Skeletal muscle tissue (tissue), 3 donors: ENCODE measurements at regions not wholly inside any gene's neighbourhood (a gene's known extent, or its start where the extent isn't known, plus 50 kb on each side); places are given as distances from the start of the nearest gene placed in this dataset.

Experiments
- H3K27ac ChIP-seq: one replicate; pipeline ENCODE4 v1.7.0; 2013; ENCODE audit warnings: mild to moderate bottlenecking, low read depth, low read length, inconsistent platforms
- H3K27me3 ChIP-seq, 3 donors: one replicate each; pipeline ENCODE4 v1.7.0; 2013; ENCODE audit warnings: low read length in 3 of 3; ENCODE audit not compliant: control insufficient read depth in 3 of 3, insufficient read depth in 3 of 3
- H3K36me3 ChIP-seq, 3 donors: one replicate each; pipeline ENCODE4 v1.7.0; 2013; ENCODE audit warnings: low read length in 3 of 3; ENCODE audit not compliant: control insufficient read depth in 3 of 3, insufficient read depth in 3 of 3
- H3K4me1 ChIP-seq, 3 donors: one replicate each; pipeline ENCODE4 v1.7.0; 2013; ENCODE audit warnings: low read length in 3 of 3, mild to moderate bottlenecking in 3 of 3; ENCODE audit not compliant: control insufficient read depth in 3 of 3, insufficient read depth in 3 of 3
- H3K4me3 ChIP-seq, 3 donors: one replicate each; pipeline ENCODE4 v1.7.0; 2013; ENCODE audit warnings: low read length in 3 of 3
- H3K9ac ChIP-seq, 3 donors: one replicate each; pipeline ENCODE4 v1.7.0; 2013; ENCODE audit warnings: low read length in 3 of 3, mild to moderate bottlenecking in 3 of 3, moderate library complexity in 2 of 3, low read depth in 1 of 3
- H3K9me3 ChIP-seq, 3 donors: one replicate each; pipeline ENCODE4 v1.7.0; 2013; ENCODE audit warnings: low read length in 3 of 3; ENCODE audit not compliant: control insufficient read depth in 3 of 3
- donor health status: Osteomylitis.

- H3K9me3 ChIP-seq = no peaks in the 10 kb centered on the region
- H3K27ac ChIP-seq = peak overlapping the region; percentile 54
- peaks cover 26 to 37% (median 32%) of the 10 kb centered on the region in 3 donors for H3K4me1 ChIP-seq
- no peaks in the 10 kb centered on the region for H3K27me3 ChIP-seq
- H3K4me3 ChIP-seq = peak overlapping the region; percentile 17 to 51 (median 31)
- peak overlapping the region in 2 of 3 donors; percentile 15 to 66 for H3K9ac ChIP-seq
- peaks cover 0 to 1% (median 0%) of the 10 kb centered on the region in 3 donors for H3K36me3 ChIP-seq
Observed at GRCh38 chr4:41418444-41418843, 119.5 kb upstream of the LIMCH1 start.

DNA sequence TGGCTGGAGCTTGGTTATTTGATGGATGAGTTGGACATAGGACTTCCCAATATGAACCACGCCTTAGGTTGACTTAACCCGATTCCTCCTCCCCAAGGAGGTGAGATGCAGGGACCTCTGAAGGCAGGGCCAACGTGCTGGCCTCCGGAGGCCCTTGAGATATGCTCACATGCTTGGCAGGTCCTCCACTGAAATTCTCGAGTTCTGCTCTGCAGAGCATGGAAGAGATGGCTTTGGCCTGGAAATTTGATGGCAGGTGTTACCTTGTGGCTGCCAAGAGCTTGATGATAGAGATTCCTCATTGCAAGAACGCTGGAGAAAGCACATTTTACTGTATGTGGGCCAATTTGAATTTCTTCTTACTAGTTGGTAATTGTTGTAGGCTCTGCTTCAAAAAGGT, 117.4 kb upstream of the LIMCH1 start:
- peaks cover 19 to 36% (median 33%) of the 10 kb centered on the region in 3 donors for H3K4me1 ChIP-seq
- no peaks in the 10 kb centered on the region for H3K27me3 ChIP-seq
- H3K27ac ChIP-seq = peak overlapping the region; percentile 5
- no peaks in the 10 kb centered on the region for H3K9me3 ChIP-seq
- H3K36me3 ChIP-seq = peaks cover 0 to 1% (median 0%) of the 10 kb centered on the region in 3 donors
- H3K9ac ChIP-seq = no peak overlapping the region
- no peak overlapping the region for H3K4me3 ChIP-seq

GRCh38 chr4:41423117-41423516, 114.8 kb upstream of the LIMCH1 start:
- Histone ChIP-seq H3K27ac (no peak overlapping the region), H3K9ac (no peak overlapping the region), H3K27me3 (no peaks in the 10 kb centered on the region), H3K4me3 (no peak overlapping the region), H3K36me3 (peaks cover 0 to 1% (median 0%) of the 10 kb centered on the region in 3 donors), H3K9me3 (no peaks in the 10 kb centered on the region), H3K4me1 (peaks cover 20 to 42% (median 39%) of the 10 kb centered on the region in 3 donors)

DNA sequence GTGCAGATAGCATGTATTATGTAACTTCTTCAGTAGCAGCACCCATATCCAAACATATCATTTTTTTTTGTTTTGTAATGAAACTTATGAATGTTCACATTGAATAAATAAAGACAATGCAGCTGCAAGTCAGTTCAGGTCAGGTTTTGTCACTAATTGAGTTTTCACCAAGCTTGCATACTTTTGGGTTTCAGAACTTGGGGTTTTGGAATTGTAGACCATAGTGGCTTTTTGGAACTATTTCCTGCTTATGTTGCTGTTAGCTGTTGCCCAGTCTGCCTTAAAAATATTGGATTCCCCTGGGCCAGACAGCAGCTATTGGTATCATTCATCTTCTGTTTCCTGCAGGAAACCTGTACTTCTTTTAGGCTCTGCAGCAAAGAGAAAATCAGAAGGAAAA, 113.4 kb upstream of the LIMCH1 start:
- peaks cover 0 to 1% (median 0%) of the 10 kb centered on the region in 3 donors for H3K36me3 ChIP-seq
- peaks cover 21 to 47% (median 39%) of the 10 kb centered on the region in 3 donors for H3K4me1 ChIP-seq
- no peaks in the 10 kb centered on the region for H3K27me3 ChIP-seq
- H3K4me3 ChIP-seq = no peak overlapping the region
- no peaks in the 10 kb centered on the region for H3K9me3 ChIP-seq
- H3K27ac ChIP-seq = no peak overlapping the region
- no peak overlapping the region for H3K9ac ChIP-seq

GRCh38 chr4:41425650-41426049, 112.3 kb upstream of the LIMCH1 start:
- Histone ChIP-seq H3K27ac (no peak overlapping the region), H3K27me3 (no peaks in the 10 kb centered on the region), H3K9me3 (no peaks in the 10 kb centered on the region), H3K36me3 (peaks cover 0 to 1% (median 0%) of the 10 kb centered on the region in 3 donors), H3K4me3 (no peak overlapping the region), H3K4me1 (peaks cover 20 to 43% (median 35%) of the 10 kb centered on the region in 3 donors), H3K9ac (no peak overlapping the region)

- Histone ChIP-seq H3K9ac (no peak overlapping the region), H3K4me1 (peaks cover 25 to 49% (median 36%) of the 10 kb centered on the region in 3 donors)
Observed at GRCh38 chr4:41426539-41426938, 111.4 kb upstream of the LIMCH1 start.

DNA sequence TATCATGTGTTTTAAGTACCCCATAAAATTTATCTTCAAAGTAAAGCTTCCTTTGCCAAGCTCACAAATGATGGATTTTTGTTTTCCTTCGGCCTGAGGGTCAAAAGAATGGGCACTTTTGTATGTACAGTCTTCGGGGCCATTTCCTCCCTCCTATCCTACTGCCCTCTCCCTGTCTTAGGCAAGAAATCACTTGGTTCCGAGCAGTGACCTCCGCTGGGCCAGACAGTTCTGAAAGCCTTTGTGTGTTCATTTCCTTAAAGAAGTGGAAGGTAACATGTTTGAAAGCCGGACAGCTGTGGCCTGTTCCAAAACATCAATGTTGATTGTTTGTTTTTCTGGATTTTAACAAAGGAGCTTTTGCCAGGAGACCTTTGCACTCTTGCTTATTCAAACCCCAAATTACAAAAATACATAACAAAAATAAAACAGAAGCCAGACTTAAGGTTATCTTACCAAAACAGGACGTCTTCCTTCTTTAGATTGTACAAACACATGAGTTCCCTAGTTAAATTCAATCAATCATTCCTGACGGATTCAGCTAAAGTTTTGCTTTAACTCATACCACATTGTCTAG, 110.6 kb upstream of the LIMCH1 start:
- no peaks in the 10 kb centered on the region for H3K27me3 ChIP-seq
- H3K4me3 ChIP-seq = no peak overlapping the region
- H3K36me3 ChIP-seq = no peaks in the 10 kb centered on the region
- H3K4me1 ChIP-seq = peaks cover 25 to 51% (median 43%) of the 10 kb centered on the region in 3 donors
- H3K27ac ChIP-seq = peak overlapping the region; percentile 59
- no peak overlapping the region for H3K9ac ChIP-seq
- no peaks in the 10 kb centered on the region for H3K9me3 ChIP-seq

More at GRCh38 chr4:41426539-41426938, 111.4 kb upstream of the LIMCH1 start:
- Histone ChIP-seq H3K36me3 (no peaks in the 10 kb centered on the region), H3K9me3 (no peaks in the 10 kb centered on the region), H3K27me3 (no peaks in the 10 kb centered on the region), H3K4me3 (no peak overlapping the region), H3K27ac (peak overlapping the region; percentile 59)

- H3K9ac ChIP-seq = no peak overlapping the region
- no peaks in the 10 kb centered on the region for H3K36me3 ChIP-seq
- no peaks in the 10 kb centered on the region for H3K9me3 ChIP-seq
- no peaks in the 10 kb centered on the region for H3K27me3 ChIP-seq
- H3K27ac ChIP-seq = peak overlapping the region; percentile 55
- peaks cover 29 to 58% (median 48%) of the 10 kb centered on the region in 3 donors for H3K4me1 ChIP-seq
- H3K4me3 ChIP-seq = no peak overlapping the region
Observed at GRCh38 chr4:41427931-41428600, 109.9 kb upstream of the LIMCH1 start.

DNA sequence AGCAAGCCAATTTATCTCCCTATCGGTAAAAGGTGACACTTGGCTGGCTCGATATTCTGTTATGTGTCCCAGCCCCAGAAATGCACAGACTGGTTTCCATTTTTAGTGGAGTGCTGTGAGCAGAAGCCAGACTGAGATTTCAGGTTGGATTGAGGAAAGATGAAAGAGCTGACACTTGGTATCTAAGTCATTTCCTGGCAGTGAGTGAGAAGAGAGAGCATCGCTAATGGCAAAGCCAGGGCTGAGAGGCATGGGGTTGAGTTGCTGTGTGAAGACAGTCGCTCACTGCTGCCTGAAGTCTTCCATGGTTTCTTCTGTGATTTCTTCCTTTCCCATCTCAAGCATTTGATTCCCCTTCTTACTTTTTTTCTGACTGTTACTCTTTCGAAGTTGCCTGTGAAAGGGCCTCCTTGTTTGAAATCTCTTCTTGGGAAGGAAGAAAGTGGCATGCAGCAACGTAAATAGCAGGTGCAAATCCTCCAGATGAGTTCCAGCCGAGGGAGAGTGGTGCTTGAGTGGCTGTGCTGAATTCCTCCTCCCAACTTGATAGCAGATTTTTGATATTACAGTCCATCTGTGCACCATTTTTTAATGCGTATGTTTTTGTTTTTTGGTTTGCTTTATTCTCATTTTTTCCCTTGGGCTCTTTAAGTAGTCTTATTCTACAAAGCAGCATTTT, 109.2 kb upstream of the LIMCH1 start:
- Histone ChIP-seq H3K4me1 (peaks cover 31 to 61% (median 53%) of the 10 kb centered on the region in 3 donors), H3K4me3 (peak overlapping the region in 1 of 3 donors; percentile 17), H3K9me3 (no peaks in the 10 kb centered on the region), H3K36me3 (no peaks in the 10 kb centered on the region), H3K27ac (peak overlapping the region; percentile 55), H3K9ac (peak overlapping the region in 2 of 3 donors; percentile 10 to 12), H3K27me3 (no peaks in the 10 kb centered on the region)

GRCh38 chr4:41429280-41429669, 108.7 kb upstream of the LIMCH1 start:
- Histone ChIP-seq H3K9ac (peak overlapping the region in 1 of 3 donors; percentile 10), H3K4me1 (peaks cover 36 to 64% (median 57%) of the 10 kb centered on the region in 3 donors), H3K9me3 (no peaks in the 10 kb centered on the region), H3K4me3 (peak overlapping the region in 1 of 3 donors; percentile 17), H3K27ac (no peak overlapping the region), H3K36me3 (no peaks in the 10 kb centered on the region), H3K27me3 (no peaks in the 10 kb centered on the region)
